Fibroblast of skin of abdomen (primary cell): ENCODE measurements at regions not wholly inside any gene's neighbourhood (a gene's known extent, or its start where the extent isn't known, plus 50 kb on each side); places are given as distances from the start of the nearest gene placed in this dataset.
"Not testable (repeated sequence)": the region's sequence is repeated elsewhere in the genome, so short reads cannot be mapped to it uniquely, and the experiment has no call there.

Source experiments
- DNase-seq: peaks from one replicate; pipeline ENCODE4 v3.0.0-alpha.2; 2013

GRCh38 chr18:45321520-45321919, 293.8 kb upstream of the SLC14A2 start:
- no peak for DNase-seq

DNA sequence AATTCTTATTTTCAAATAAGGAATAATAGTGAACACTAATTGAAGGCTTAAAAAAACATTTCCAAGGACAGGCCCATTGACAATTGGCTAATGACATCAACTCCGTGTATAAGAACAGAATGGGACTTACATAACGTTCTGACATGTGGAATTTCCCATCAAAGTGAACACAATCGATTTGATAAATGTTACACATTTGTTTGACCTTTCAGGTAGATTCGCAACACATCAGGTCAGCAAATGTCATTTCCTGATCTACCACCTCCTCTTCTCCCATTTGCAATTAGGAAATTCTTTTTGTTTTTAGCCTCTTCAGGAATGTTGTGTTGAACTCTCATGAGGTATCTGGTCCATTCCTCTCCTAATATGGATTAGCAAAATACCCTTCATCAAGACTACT, 292.9 kb upstream of the SLC14A2 start:
- no peak for DNase-seq

DNA sequence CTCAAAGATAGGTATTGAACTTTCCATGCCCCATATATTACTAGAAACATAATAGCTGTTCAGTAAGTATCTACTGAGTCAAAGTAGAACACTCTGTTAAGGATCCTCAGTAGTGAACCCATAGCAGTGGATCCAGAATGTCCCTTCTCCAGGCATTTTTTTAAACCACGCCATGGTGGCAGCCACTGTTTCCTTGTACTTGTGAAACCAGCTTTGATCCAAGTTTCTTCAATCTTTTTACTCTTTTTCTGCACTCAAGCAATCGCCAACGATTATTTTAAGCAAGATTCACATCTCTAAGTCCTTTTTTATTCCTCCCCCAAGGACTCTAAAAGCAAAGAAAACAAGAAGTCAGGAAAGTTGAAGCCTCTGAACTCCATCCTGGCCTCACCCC, 291.2 kb upstream of the SLC14A2 start:
- DNase-seq: no peak

DNA sequence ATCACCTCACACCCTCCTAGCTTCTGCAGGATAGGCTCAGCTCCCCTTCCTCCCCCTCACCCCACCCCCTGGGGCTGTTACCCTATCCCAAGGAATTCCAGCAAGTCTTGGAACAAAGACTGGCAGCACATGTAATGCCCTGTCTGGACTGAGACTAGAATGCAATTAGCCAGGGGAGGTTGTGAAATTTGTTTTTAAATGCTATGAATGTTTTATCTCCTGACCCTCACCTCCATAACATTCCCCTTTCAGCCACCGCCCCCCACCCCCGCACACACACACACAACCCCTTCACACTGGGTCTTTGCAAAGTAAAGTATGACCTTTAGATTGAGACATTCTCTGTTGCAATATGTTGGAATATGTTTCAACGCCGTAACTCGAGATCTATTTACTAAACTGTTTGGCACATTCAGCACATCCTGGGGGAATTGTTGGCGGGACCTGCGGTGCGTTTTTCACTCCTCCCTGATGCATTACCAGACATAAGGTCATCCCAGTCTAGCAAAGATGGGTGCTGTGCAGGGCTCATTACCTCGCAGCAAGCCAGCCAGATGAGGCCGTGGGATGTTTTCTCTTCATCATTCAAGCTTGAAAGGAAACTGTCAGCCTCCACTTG, 290.7 kb upstream of the SLC14A2 start:
- DNase-seq: peak; percentile 89

DNA sequence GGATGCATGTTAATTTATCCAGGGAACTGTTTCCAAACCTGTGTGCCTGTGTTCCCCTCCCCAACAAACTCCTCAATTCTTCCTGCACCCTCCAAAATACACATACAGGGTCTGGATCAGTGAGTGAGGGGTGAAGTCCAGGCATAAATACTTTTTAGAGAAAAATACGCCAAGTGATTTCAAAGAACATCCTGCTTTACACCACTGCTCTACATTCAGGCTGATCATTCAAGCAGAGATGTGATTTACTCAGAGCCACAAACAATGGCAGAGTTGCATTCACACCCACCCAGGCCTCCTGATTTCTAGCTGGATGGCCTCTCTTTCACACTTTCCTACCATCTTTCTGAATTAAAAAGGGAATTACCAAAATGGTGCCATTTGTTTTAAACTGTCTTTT, 289.5 kb upstream of the SLC14A2 start:
- DNase-seq: no peak

GRCh38 chr18:45326505-45326904, 288.8 kb upstream of the SLC14A2 start:
- no peak for DNase-seq

GRCh38 chr18:45328296-45328695, 287.0 kb upstream of the SLC14A2 start:
- DNase-seq: no peak

DNA sequence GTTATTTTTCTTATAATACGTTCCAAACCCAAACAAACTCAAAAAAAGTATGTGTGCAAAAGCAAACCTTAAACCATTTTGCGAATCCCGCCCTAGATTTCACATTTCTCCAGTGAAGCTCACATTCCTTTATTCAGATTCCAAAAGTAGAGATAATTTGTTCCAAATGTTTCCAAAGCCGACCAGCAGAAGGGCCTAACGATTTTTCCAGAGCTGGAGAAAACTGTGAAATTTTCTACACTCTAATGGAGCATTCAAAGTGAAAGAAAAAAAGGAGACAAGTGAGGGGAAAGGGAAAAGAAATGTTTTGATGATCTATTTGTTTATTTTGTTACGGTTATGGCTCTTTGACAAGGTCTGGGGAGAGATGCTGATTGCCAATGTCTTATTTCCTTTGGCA, 286.5 kb upstream of the SLC14A2 start:
- DNase-seq: peak; percentile 76

- no peak for DNase-seq
Measured at GRCh38 chr18:45329316-45329715, 286.0 kb upstream of the SLC14A2 start.

- peak; percentile 38 for DNase-seq
Measured at GRCh38 chr18:45330170-45330594, 285.1 kb upstream of the SLC14A2 start.

DNA sequence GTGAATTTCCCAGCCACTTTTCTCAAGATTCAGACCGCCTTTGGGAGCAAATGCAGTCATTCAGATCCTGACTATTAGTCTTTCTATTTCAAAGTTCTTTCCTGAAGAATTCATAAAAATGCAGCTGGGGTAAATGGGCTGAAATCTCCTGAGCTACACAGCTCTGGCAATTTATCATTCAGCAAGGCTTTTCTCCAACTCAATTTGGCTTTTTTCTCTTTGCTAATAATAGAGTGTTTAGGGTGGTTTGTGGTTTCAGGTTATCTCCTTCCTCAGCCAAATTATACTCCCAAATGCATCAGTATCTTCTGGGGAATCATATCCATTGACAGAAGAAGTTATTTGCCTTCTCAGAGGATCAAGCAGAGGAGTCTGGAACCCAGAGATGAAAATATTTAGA, 282.4 kb upstream of the SLC14A2 start:
- DNase-seq: peak; percentile 59

DNA sequence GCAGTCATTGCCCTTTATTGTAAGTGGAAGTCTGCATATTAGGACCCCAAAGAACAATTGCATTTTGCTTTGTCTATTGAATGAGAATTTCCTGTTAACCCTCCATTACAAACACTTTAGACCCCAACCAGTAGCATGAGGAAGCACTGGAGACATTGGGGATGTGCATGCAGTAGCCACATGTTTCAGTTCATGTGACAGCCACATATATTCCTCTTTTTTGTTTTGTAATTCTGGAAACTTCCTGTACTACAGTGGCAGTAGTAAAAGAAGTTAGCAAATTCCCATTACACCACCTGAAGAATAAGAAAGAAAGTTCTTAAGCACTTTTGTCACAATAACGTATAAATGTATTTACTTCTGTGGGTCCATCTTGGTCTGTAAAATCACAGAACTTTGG, 281.1 kb upstream of the SLC14A2 start:
- DNase-seq: no peak

GRCh38 chr18:45335282-45336043, 279.8 kb upstream of the SLC14A2 start:
- peak; percentile 36 for DNase-seq

- peak; percentile 22 for DNase-seq
Measured at GRCh38 chr18:45336448-45336847, 278.8 kb upstream of the SLC14A2 start.

DNA sequence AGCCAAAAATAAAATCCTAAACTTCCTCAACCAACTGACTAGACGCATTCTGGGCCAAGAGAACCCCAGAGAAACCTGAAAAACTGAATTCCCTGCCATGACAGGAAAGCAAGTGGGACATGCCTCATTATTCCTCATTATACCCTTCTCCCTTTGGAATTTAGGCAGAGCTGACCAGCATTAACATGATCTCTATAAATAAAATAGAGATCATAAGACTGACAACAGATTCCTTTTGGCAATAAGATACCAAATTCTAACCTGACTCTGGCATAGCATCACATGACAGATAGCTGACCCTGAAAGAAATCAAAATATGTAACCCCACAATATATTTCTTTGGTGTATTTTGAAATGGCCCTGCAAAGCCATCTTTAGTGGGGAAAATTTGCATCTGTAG, 277.8 kb upstream of the SLC14A2 start:
- DNase-seq: no peak

- no peak for DNase-seq
Measured at GRCh38 chr18:45339810-45340550, 275.3 kb upstream of the SLC14A2 start.

GRCh38 chr18:45340884-45341283, 274.4 kb upstream of the SLC14A2 start:
- no peak for DNase-seq

- no peak for DNase-seq
Measured at GRCh38 chr18:45341454-45341853, 273.8 kb upstream of the SLC14A2 start.

GRCh38 chr18:45342166-45342565, 273.1 kb upstream of the SLC14A2 start:
- DNase-seq: no peak

- DNase-seq: no peak
Measured at GRCh38 chr18:45342653-45343052, 272.6 kb upstream of the SLC14A2 start.

GRCh38 chr18:45343365-45343764, 271.9 kb upstream of the SLC14A2 start:
- no peak for DNase-seq

DNA sequence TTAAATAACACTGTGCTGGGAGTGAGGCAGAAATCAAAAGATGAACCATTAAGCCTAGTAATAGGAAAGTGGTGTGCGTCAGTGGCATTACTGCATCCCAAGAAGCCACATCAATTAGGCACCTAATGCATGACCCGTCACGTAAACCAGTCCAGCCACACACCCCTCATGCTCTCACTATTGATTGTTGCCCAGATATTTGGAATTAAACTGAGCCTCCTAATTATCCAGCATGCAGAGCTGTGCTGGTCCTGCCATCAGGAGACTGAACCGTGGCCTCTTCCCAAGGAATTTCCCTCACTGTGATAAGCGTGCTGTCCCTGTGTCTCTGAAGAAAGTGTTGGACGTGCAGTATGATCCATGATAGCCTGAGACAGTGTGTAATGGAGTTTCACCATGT, 270.6 kb upstream of the SLC14A2 start:
- DNase-seq: not testable (repeated sequence)

GRCh38 chr18:45349019-45349418, 266.3 kb upstream of the SLC14A2 start:
- DNase-seq: no peak

DNA sequence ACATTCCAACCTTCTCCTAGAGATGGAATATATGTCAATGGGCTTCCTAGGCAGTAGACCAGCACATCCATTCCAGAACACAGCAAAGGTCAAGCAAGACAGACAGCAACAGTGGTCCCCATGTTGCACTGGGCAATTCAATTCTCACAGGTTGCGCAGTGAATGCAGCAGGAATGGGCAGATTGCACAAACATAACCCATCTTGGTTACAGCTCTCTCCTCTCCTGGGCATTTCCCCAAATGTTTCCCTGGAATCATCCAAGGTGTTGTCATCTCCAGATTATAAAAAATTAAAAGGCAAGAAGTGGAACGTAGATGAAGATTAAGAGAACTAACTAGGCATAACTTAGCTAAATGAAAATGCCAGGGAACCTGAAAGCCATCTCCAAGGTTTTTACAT, 265.8 kb upstream of the SLC14A2 start:
- DNase-seq: no peak
